Activated CD8-positive, alpha-beta T cell treated with anti-CD3 and anti-CD28 coated beads for 36 hours (primary cell): ENCODE measurements at regions not wholly inside any gene's neighbourhood (a gene's known extent, or its start where the extent isn't known, plus 50 kb on each side); places are given as distances from the start of the nearest gene placed in this dataset.

Source experiments
- ATAC-seq: fragments of 200-7000 bp; cut with Tn5 transposase; one replicate; pipeline ENCODE4 v1.10.0; 2021; ENCODE audit warnings: mild to moderate bottlenecking, moderate library complexity
- CTCF ChIA-PET: fragments of 350-600 bp; sonication (Branson Sonifier 250); formaldehyde crosslinking; loops from one replicate; lab custom pipeline; 2021; ENCODE audit warnings: antibody characterized with exemption; lab: Charles Lee
- POLR2A ChIA-PET: fragments of 350-600 bp; sonication (Branson Sonifier 250); formaldehyde crosslinking; loops from one replicate; lab custom pipeline; 2021; ENCODE audit warnings: antibody characterized with exemption; lab: Charles Lee
- DNase-seq: peaks from one replicate; pipeline ENCODE4 v3.0.0-alpha.2; 2020
- H3K27ac Mint-ChIP-seq: one replicate; pipeline ENCODE4 v1.8.0; 2021; ENCODE audit warnings: mild to moderate bottlenecking, mixed read lengths
- H3K27me3 Mint-ChIP-seq: one replicate; pipeline ENCODE4 v1.8.0; 2021; ENCODE audit warnings: mixed read lengths
- H3K36me3 Mint-ChIP-seq: one replicate; pipeline ENCODE4 v1.8.0; 2021; ENCODE audit warnings: low read depth, mixed read lengths
- H3K4me1 Mint-ChIP-seq: one replicate; pipeline ENCODE4 v1.8.0; 2021; ENCODE audit warnings: low read depth, mixed read lengths
- H3K4me3 Mint-ChIP-seq: one replicate; pipeline ENCODE4 v1.8.0; 2021; ENCODE audit warnings: mild to moderate bottlenecking, moderate library complexity, mixed read lengths
- H3K9me3 Mint-ChIP-seq: one replicate; pipeline ENCODE4 v1.8.0; 2021; ENCODE audit warnings: mixed read lengths
- intact Hi-C: fragments of 100-400 bp; cut with micrococcal nuclease; formaldehyde crosslinking; loops from one replicate; pipeline ENCODE4 v1.10.0; 2022
- TF ChIP-seq, protein P1 (sequence below): fragments of 200-600 bp; IDR thresholded peaks from one replicate; pipeline ENCODE4 v1.8.0; 2022; ENCODE audit warnings: antibody characterized with exemption, mild to moderate bottlenecking

DNA sequence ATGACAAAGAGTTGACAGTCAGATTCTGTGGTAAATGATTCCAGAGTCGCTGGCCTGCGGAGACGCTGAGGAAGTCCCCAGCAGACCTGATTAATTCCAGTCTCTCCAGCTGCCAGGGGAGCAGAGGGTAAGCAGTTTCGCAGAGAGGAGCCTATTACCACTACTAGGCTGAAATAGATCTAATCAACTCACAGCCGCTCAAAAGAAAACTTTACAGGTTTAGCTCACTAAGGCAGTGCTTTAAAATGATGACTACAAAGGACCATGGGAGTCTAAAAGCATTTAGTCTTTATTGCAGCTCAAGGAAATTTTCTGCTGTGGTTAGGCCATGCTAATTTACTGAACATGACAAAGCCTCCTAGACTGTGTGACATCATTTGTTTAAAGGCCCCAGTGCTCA, 445.6 kb upstream of the POU3F3 start:
- no peaks in the 10 kb centered on the region for H3K27me3 Mint-ChIP-seq
- no peaks in the 10 kb centered on the region for H3K36me3 Mint-ChIP-seq
- no peaks in the 10 kb centered on the region for H3K9me3 Mint-ChIP-seq
- TF ChIP-seq, protein P1, sequence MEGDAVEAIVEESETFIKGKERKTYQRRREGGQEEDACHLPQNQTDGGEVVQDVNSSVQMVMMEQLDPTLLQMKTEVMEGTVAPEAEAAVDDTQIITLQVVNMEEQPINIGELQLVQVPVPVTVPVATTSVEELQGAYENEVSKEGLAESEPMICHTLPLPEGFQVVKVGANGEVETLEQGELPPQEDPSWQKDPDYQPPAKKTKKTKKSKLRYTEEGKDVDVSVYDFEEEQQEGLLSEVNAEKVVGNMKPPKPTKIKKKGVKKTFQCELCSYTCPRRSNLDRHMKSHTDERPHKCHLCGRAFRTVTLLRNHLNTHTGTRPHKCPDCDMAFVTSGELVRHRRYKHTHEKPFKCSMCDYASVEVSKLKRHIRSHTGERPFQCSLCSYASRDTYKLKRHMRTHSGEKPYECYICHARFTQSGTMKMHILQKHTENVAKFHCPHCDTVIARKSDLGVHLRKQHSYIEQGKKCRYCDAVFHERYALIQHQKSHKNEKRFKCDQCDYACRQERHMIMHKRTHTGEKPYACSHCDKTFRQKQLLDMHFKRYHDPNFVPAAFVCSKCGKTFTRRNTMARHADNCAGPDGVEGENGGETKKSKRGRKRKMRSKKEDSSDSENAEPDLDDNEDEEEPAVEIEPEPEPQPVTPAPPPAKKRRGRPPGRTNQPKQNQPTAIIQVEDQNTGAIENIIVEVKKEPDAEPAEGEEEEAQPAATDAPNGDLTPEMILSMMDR = no peak
- POLR2A ChIA-PET = no interaction called here
- H3K27ac Mint-ChIP-seq = no peak overlapping the region
- CTCF ChIA-PET = no interaction called here
- ATAC-seq (no peak), DNase-seq (no peak)
- H3K4me3 Mint-ChIP-seq = no peak overlapping the region
- no peaks in the 10 kb centered on the region for H3K4me1 Mint-ChIP-seq
- intact Hi-C loops = no loop called here

DNA sequence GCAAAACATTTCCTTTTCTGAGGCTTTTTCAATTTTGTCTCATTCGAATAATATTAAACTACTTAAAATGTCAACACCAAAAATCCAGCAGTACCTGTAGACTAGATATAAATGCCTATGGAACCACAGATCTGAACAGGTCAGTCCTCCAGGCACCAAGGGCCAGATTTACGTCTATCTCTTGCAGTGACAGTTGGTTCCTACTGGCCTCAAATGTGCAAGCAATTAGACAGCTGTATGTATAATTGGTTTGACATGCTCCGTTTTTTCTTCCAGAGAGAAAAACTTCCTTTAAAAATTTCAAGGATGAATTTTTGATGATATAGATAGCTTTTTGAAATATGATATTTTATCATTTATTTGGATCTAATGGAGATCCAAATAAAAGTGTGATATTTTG, 443.8 kb upstream of the POU3F3 start:
- Mint-ChIP-seq H3K36me3 (no peaks in the 10 kb centered on the region), H3K27ac (no peak overlapping the region), H3K27me3 (peaks cover 1% of the 10 kb centered on the region), H3K4me1 (no peaks in the 10 kb centered on the region), H3K4me3 (no peak overlapping the region), H3K9me3 (no peaks in the 10 kb centered on the region)
- ATAC-seq (no peak), DNase-seq (no peak)
- intact Hi-C loops = no loop called here
- ChIA-PET CTCF (no interaction called here), POLR2A (no interaction called here)
- TF ChIP-seq, protein P1 = no peak

DNA sequence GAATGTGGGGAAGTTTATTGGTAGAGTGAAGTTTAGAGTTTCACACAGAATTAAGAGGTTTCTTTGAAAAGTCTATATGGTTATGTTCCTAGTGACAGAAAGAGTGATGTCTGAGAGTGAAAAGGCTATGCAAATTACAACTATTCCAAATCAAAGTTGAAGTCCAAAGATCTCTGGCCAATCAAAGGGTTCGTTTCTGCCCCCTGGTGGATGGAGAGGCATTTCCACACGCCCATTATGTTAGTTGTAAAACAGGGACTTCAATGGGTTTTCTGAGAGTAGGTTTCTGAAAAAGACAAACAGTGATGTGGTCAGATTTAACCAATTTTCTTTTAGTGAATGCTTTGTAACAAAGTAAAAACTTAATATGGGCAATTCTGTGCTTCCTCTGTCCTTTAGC, 441.5 kb upstream of the POU3F3 start:
- H3K27me3 Mint-ChIP-seq = peaks cover 5% of the 10 kb centered on the region
- no peaks in the 10 kb centered on the region for H3K36me3 Mint-ChIP-seq
- ATAC-seq (no peak), DNase-seq (peak; percentile 56)
- no peaks in the 10 kb centered on the region for H3K4me1 Mint-ChIP-seq
- intact Hi-C loops = no loop called here
- no peaks in the 10 kb centered on the region for H3K9me3 Mint-ChIP-seq
- TF ChIP-seq, protein P1 = peak; percentile 64
- ChIA-PET CTCF (interaction anchor here (0.6 to 0.7 kb wide), 2 partner anchors 22 to 1506 kb away, joined by 3 to 4 read pairs; no protein-coding TSS in a partner anchor), POLR2A (no interaction called here)
- H3K27ac Mint-ChIP-seq = no peak overlapping the region
- no peak overlapping the region for H3K4me3 Mint-ChIP-seq

DNA sequence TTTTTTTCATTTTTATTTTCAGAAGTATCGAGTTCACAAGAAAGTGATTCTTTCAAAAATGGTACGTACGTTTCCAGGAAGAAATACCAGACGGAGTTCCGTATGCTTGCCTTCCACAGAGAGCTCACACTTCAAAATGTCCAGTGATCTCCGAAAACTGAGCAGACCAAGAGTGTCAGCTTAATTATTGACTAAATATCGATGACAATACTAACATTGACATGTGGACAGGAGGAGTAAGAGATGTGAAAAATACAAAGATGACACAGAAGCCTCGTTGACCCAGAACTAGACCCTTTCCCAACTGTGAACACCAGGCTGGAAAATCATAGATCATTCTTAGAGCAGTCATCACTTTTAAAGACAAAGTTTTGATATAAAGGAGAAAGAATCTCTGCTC, 440.0 kb upstream of the POU3F3 start:
- Mint-ChIP-seq H3K9me3 (no peaks in the 10 kb centered on the region), H3K4me1 (no peaks in the 10 kb centered on the region), H3K36me3 (no peaks in the 10 kb centered on the region), H3K4me3 (no peak overlapping the region), H3K27me3 (peaks cover 5% of the 10 kb centered on the region), H3K27ac (no peak overlapping the region)
- TF ChIP-seq, protein P1 = no peak
- ATAC-seq (no peak), DNase-seq (no peak)
- POLR2A ChIA-PET = no interaction called here
- CTCF ChIA-PET = interaction anchor here (0.9 to 1.2 kb wide), 2 partner anchors 50 to 1253 kb away, joined by 3 to 5 read pairs; no protein-coding TSS in a partner anchor
- intact Hi-C loops = no loop called here

DNA sequence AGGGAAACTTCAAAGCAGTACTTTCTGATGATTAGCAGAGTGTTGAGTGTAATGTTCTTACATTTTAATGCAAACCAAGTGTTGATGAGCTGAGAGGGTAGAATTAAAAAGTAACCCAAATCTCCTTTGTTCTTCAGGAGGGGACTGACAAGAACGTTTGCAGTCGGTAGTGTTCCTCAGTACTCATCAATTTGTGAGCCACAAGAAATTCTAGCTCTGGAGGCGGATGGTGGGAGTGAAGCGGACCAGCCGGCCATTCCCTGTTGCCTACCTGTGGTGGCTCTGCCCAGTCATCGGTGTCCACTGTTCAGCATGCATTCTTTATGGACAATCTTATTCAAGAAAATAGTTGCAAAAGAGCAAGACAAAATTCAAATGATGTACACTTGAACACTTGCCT, 438.6 kb upstream of the POU3F3 start:
- TF ChIP-seq, protein P1 = no peak
- CTCF ChIA-PET = no interaction called here
- ATAC-seq (no peak), DNase-seq (no peak)
- no peak overlapping the region for H3K27ac Mint-ChIP-seq
- POLR2A ChIA-PET = no interaction called here
- H3K4me3 Mint-ChIP-seq = no peak overlapping the region
- H3K9me3 Mint-ChIP-seq = no peaks in the 10 kb centered on the region
- no peaks in the 10 kb centered on the region for H3K36me3 Mint-ChIP-seq
- peaks cover 5% of the 10 kb centered on the region for H3K27me3 Mint-ChIP-seq
- H3K4me1 Mint-ChIP-seq = no peaks in the 10 kb centered on the region
- intact Hi-C loops = no loop called here
